Activated naive CD4-positive, alpha-beta T cell treated with anti-CD3 and anti-CD28 coated beads, Interleukin-2, amount 10 ng/mL, durations not matched to agents 7 days and 5 days (primary cell): ENCODE measurements at regions not wholly inside any gene's neighbourhood (a gene's known extent, or its start where the extent isn't known, plus 50 kb on each side); places are given as distances from the start of the nearest gene placed in this dataset.

Experiments used
- CTCF ChIA-PET: fragments of 350-600 bp; sonication (Branson Sonifier 250); formaldehyde crosslinking; loops from one replicate; lab custom pipeline; 2021; ENCODE audit warnings: antibody characterized with exemption; lab: Charles Lee
- DNase-seq: peaks from one replicate; pipeline ENCODE4 v3.0.0-alpha.2; 2020
- H3K27ac Mint-ChIP-seq: one replicate; pipeline ENCODE4 v1.8.0; 2021; ENCODE audit warnings: mild to moderate bottlenecking, moderate library complexity, mixed read lengths
- H3K27me3 Mint-ChIP-seq: one replicate; pipeline ENCODE4 v1.8.0; 2021; ENCODE audit warnings: mild to moderate bottlenecking, mixed read lengths
- H3K36me3 Mint-ChIP-seq: one replicate; pipeline ENCODE4 v1.8.0; 2021; ENCODE audit warnings: mixed read lengths
- H3K4me1 Mint-ChIP-seq: one replicate; pipeline ENCODE4 v1.8.0; 2021; ENCODE audit warnings: mixed read lengths
- H3K4me3 Mint-ChIP-seq: one replicate; pipeline ENCODE4 v1.8.0; 2021; ENCODE audit warnings: mild to moderate bottlenecking, moderate library complexity, mixed read lengths
- H3K9me3 Mint-ChIP-seq: one replicate; pipeline ENCODE4 v1.8.0; 2021; ENCODE audit warnings: mixed read lengths

- CTCF ChIA-PET, result no interaction called here
- no peaks in the 10 kb centered on the region for H3K36me3 Mint-ChIP-seq
- H3K27me3 Mint-ChIP-seq, result no peaks in the 10 kb centered on the region
- no peaks in the 10 kb centered on the region for H3K4me1 Mint-ChIP-seq
- no peak overlapping the region for H3K27ac Mint-ChIP-seq
- DNase-seq, result no peak
- no peaks in the 10 kb centered on the region for H3K9me3 Mint-ChIP-seq
- H3K4me3 Mint-ChIP-seq, result no peak overlapping the region
Measured at GRCh38 chr10:111747751-111748150, 435.8 kb downstream of the GPAM start.

- Mint-ChIP-seq H3K27ac (no peak overlapping the region), H3K9me3 (no peaks in the 10 kb centered on the region), H3K4me1 (no peaks in the 10 kb centered on the region), H3K4me3 (no peak overlapping the region), H3K27me3 (no peaks in the 10 kb centered on the region), H3K36me3 (no peaks in the 10 kb centered on the region)
- DNase-seq, result no peak
- CTCF ChIA-PET, result no interaction called here
Measured at GRCh38 chr10:111748184-111748583, 435.4 kb downstream of the GPAM start.

- Mint-ChIP-seq H3K36me3 (no peaks in the 10 kb centered on the region), H3K27ac (no peak overlapping the region), H3K27me3 (no peaks in the 10 kb centered on the region), H3K9me3 (no peaks in the 10 kb centered on the region), H3K4me1 (no peaks in the 10 kb centered on the region), H3K4me3 (no peak overlapping the region)
- no peak for DNase-seq
- CTCF ChIA-PET, result no interaction called here
Measured at GRCh38 chr10:111750165-111750849, 433.3 kb downstream of the GPAM start.

- Mint-ChIP-seq H3K27ac (no peak overlapping the region), H3K9me3 (no peaks in the 10 kb centered on the region), H3K4me3 (no peak overlapping the region), H3K27me3 (no peaks in the 10 kb centered on the region), H3K36me3 (no peaks in the 10 kb centered on the region), H3K4me1 (no peaks in the 10 kb centered on the region)
- DNase-seq, result peak; percentile 20
- CTCF ChIA-PET, result interaction anchor here (1.0 to 2.6 kb wide), 2 partner anchors 13 to 381 kb away, joined by 3 to 11 read pairs; no protein-coding TSS in a partner anchor
Measured at GRCh38 chr10:111756217-111757061, 427.1 kb downstream of the GPAM start.

GRCh38 chr10:111758593-111758992 lies 425.0 kb downstream of the GPAM start:
- Mint-ChIP-seq H3K9me3 (no peaks in the 10 kb centered on the region), H3K4me3 (no peak overlapping the region), H3K4me1 (no peaks in the 10 kb centered on the region), H3K36me3 (no peaks in the 10 kb centered on the region), H3K27me3 (no peaks in the 10 kb centered on the region), H3K27ac (no peak overlapping the region)
- DNase-seq, result no peak
- CTCF ChIA-PET, result no interaction called here

- CTCF ChIA-PET, result no interaction called here
- no peaks in the 10 kb centered on the region for H3K9me3 Mint-ChIP-seq
- no peak for DNase-seq
Measured at GRCh38 chr10:111762114-111762513, 421.5 kb downstream of the GPAM start.

GRCh38 chr10:111765216-111765615 lies 418.3 kb downstream of the GPAM start:
- Mint-ChIP-seq H3K27ac (no peak overlapping the region), H3K4me3 (no peak overlapping the region), H3K36me3 (no peaks in the 10 kb centered on the region), H3K4me1 (no peaks in the 10 kb centered on the region), H3K27me3 (no peaks in the 10 kb centered on the region), H3K9me3 (no peaks in the 10 kb centered on the region)
- no peak for DNase-seq
- CTCF ChIA-PET, result no interaction called here

More at GRCh38 chr10:111762114-111762513, 421.5 kb downstream of the GPAM start:
- no peaks in the 10 kb centered on the region for H3K36me3 Mint-ChIP-seq
- H3K4me3 Mint-ChIP-seq, result no peak overlapping the region
- H3K27me3 Mint-ChIP-seq, result no peaks in the 10 kb centered on the region
- H3K27ac Mint-ChIP-seq, result no peak overlapping the region
- H3K4me1 Mint-ChIP-seq, result no peaks in the 10 kb centered on the region

- CTCF ChIA-PET, result no interaction called here
- no peak overlapping the region for H3K27ac Mint-ChIP-seq
- no peaks in the 10 kb centered on the region for H3K27me3 Mint-ChIP-seq
- no peaks in the 10 kb centered on the region for H3K9me3 Mint-ChIP-seq
- no peaks in the 10 kb centered on the region for H3K36me3 Mint-ChIP-seq
- DNase-seq, result no peak
- H3K4me3 Mint-ChIP-seq, result no peak overlapping the region
- no peaks in the 10 kb centered on the region for H3K4me1 Mint-ChIP-seq
Measured at GRCh38 chr10:111766464-111766863, 417.1 kb downstream of the GPAM start.

GRCh38 chr10:111767661-111768060 lies 415.9 kb downstream of the GPAM start:
- Mint-ChIP-seq H3K27me3 (no peaks in the 10 kb centered on the region), H3K27ac (no peak overlapping the region), H3K4me1 (no peaks in the 10 kb centered on the region), H3K4me3 (no peak overlapping the region), H3K36me3 (no peaks in the 10 kb centered on the region), H3K9me3 (no peaks in the 10 kb centered on the region)
- DNase-seq, result no peak
- CTCF ChIA-PET, result no interaction called here

- Mint-ChIP-seq H3K27me3 (no peaks in the 10 kb centered on the region), H3K36me3 (no peaks in the 10 kb centered on the region), H3K4me3 (no peak overlapping the region), H3K27ac (no peak overlapping the region), H3K4me1 (no peaks in the 10 kb centered on the region), H3K9me3 (no peaks in the 10 kb centered on the region)
- no peak for DNase-seq
- CTCF ChIA-PET, result no interaction called here
Measured at GRCh38 chr10:111773950-111774349, 409.6 kb downstream of the GPAM start.

GRCh38 chr10:111774486-111774885 lies 409.1 kb downstream of the GPAM start:
- no peaks in the 10 kb centered on the region for H3K36me3 Mint-ChIP-seq
- H3K4me1 Mint-ChIP-seq, result no peaks in the 10 kb centered on the region
- H3K27me3 Mint-ChIP-seq, result no peaks in the 10 kb centered on the region
- no peak overlapping the region for H3K27ac Mint-ChIP-seq
- DNase-seq, result no peak
- CTCF ChIA-PET, result no interaction called here
- no peak overlapping the region for H3K4me3 Mint-ChIP-seq
- no peaks in the 10 kb centered on the region for H3K9me3 Mint-ChIP-seq

- Mint-ChIP-seq H3K27ac (no peak overlapping the region), H3K27me3 (no peaks in the 10 kb centered on the region), H3K36me3 (no peaks in the 10 kb centered on the region), H3K4me1 (no peaks in the 10 kb centered on the region), H3K9me3 (no peaks in the 10 kb centered on the region), H3K4me3 (no peak overlapping the region)
- CTCF ChIA-PET, result no interaction called here
- no peak for DNase-seq
Measured at GRCh38 chr10:111784436-111784835, 399.1 kb downstream of the GPAM start.

GRCh38 chr10:111784946-111785465 lies 398.6 kb downstream of the GPAM start:
- Mint-ChIP-seq H3K27ac (no peak overlapping the region), H3K9me3 (no peaks in the 10 kb centered on the region), H3K4me1 (no peaks in the 10 kb centered on the region), H3K36me3 (no peaks in the 10 kb centered on the region), H3K4me3 (no peak overlapping the region), H3K27me3 (no peaks in the 10 kb centered on the region)
- CTCF ChIA-PET, result no interaction called here
- DNase-seq, result no peak

- Mint-ChIP-seq H3K27ac (no peak overlapping the region), H3K4me1 (no peaks in the 10 kb centered on the region), H3K27me3 (no peaks in the 10 kb centered on the region), H3K4me3 (no peak overlapping the region), H3K36me3 (no peaks in the 10 kb centered on the region), H3K9me3 (no peaks in the 10 kb centered on the region)
- CTCF ChIA-PET, result no interaction called here
- no peak for DNase-seq
Measured at GRCh38 chr10:111785921-111786320, 397.6 kb downstream of the GPAM start.

- Mint-ChIP-seq H3K27me3 (no peaks in the 10 kb centered on the region), H3K36me3 (no peaks in the 10 kb centered on the region), H3K27ac (no peak overlapping the region), H3K4me1 (no peaks in the 10 kb centered on the region), H3K4me3 (no peak overlapping the region), H3K9me3 (no peaks in the 10 kb centered on the region)
- CTCF ChIA-PET, result no interaction called here
- DNase-seq, result no peak
Measured at GRCh38 chr10:111789821-111790220, 393.7 kb downstream of the GPAM start.
